ENCODE measurements at regions not wholly inside any gene's neighbourhood (a gene's known extent, or its start where the extent isn't known, plus 50 kb on each side); places are given as distances from the start of the nearest gene placed in this dataset.

DNA sequence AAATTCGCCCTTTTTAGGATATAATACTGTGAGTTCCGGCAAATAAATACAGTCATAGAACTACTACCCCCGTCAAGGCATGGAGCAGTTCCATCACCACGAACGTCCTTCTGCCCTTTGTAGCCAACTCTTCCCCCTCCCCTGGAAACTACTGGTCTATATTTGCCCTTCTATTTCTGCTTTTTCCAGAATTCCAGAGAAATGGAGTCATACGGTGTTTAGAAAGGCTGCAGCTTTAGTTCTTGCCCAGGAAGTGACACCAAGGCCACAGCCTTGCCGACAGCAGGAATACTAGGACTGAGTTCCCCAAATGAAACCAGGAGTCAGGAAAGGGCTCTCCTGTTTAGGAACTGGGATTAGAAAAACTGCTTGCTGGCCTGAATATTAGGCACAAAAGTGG lies 291.2 kb downstream of the FAM43A start (continued):
- TF ChIP-seq, protein P1, sequence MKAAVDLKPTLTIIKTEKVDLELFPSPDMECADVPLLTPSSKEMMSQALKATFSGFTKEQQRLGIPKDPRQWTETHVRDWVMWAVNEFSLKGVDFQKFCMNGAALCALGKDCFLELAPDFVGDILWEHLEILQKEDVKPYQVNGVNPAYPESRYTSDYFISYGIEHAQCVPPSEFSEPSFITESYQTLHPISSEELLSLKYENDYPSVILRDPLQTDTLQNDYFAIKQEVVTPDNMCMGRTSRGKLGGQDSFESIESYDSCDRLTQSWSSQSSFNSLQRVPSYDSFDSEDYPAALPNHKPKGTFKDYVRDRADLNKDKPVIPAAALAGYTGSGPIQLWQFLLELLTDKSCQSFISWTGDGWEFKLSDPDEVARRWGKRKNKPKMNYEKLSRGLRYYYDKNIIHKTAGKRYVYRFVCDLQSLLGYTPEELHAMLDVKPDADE (IDR thresholded peaks at IDR 0.05): no peak
- no peak for TF ChIP-seq POLR2AphosphoS5 (IDR thresholded peaks at IDR 0.05; ENCODE audit: low read depth)
- TF ChIP-seq, protein P2, sequence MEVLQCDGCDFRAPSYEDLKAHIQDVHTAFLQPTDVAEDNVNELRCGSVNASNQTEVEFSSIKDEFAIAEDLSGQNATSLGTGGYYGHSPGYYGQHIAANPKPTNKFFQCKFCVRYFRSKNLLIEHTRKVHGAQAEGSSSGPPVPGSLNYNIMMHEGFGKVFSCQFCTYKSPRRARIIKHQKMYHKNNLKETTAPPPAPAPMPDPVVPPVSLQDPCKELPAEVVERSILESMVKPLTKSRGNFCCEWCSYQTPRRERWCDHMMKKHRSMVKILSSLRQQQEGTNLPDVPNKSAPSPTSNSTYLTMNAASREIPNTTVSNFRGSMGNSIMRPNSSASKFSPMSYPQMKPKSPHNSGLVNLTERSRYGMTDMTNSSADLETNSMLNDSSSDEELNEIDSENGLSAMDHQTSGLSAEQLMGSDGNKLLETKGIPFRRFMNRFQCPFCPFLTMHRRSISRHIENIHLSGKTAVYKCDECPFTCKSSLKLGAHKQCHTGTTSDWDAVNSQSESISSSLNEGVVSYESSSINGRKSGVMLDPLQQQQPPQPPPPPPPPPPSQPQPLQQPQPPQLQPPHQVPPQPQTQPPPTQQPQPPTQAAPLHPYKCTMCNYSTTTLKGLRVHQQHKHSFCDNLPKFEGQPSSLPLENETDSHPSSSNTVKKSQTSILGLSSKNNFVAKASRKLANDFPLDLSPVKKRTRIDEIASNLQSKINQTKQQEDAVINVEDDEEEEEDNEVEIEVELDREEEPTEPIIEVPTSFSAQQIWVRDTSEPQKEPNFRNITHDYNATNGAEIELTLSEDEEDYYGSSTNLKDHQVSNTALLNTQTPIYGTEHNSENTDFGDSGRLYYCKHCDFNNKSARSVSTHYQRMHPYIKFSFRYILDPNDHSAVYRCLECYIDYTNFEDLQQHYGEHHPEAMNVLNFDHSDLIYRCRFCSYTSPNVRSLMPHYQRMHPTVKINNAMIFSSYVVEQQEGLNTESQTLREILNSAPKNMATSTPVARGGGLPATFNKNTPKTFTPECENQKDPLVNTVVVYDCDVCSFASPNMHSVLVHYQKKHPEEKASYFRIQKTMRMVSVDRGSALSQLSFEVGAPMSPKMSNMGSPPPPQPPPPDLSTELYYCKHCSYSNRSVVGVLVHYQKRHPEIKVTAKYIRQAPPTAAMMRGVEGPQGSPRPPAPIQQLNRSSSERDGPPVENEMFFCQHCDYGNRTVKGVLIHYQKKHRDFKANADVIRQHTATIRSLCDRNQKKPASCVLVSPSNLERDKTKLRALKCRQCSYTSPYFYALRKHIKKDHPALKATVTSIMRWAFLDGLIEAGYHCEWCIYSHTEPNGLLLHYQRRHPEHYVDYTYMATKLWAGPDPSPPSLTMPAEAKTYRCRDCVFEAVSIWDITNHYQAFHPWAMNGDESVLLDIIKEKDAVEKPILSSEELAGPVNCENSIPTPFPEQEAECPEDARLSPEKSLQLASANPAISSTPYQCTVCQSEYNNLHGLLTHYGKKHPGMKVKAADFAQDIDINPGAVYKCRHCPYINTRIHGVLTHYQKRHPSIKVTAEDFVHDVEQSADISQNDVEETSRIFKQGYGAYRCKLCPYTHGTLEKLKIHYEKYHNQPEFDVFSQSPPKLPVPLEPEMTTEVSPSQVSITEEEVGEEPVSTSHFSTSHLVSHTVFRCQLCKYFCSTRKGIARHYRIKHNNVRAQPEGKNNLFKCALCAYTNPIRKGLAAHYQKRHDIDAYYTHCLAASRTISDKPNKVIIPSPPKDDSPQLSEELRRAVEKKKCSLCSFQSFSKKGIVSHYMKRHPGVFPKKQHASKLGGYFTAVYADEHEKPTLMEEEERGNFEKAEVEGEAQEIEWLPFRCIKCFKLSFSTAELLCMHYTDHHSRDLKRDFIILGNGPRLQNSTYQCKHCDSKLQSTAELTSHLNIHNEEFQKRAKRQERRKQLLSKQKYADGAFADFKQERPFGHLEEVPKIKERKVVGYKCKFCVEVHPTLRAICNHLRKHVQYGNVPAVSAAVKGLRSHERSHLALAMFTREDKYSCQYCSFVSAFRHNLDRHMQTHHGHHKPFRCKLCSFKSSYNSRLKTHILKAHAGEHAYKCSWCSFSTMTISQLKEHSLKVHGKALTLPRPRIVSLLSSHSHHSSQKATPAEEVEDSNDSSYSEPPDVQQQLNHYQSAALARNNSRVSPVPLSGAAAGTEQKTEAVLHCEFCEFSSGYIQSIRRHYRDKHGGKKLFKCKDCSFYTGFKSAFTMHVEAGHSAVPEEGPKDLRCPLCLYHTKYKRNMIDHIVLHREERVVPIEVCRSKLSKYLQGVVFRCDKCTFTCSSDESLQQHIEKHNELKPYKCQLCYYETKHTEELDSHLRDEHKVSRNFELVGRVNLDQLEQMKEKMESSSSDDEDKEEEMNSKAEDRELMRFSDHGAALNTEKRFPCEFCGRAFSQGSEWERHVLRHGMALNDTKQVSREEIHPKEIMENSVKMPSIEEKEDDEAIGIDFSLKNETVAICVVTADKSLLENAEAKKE (CRISPR knock-in tag; IDR thresholded peaks at IDR 0.05): no peak
- no peak for TF ChIP-seq NANOG (IDR thresholded peaks at IDR 0.05; ENCODE audit: borderline replicate concordance)

DNA sequence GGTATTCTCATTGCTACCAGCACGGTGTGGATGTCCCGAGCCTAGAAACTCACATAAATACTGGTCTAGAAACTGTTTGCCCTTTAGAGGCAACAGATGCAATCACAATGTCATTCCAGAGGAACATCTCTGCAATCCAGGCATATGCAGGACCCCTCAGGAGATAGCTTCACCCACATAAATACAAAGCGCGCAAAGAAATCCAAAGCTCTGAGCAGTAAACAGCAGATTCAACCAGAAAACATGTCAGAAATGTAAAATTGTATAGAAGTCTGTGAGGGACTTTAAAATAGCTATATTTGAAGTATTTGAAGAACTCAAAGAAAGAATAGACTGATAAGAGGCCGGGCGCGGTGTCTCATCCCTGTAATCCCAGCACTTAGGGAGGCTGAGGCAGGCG lies 291.7 kb downstream of the FAM43A start:
- Histone ChIP-seq H3K27ac (ENCODE audit: low read depth) (no peak overlapping the region), H3K4me1 (ENCODE audit: insufficient read depth) (no peaks in the 10 kb centered on the region), H3K27me3 (ENCODE audit: insufficient read depth) (no peaks in the 10 kb centered on the region), H3K79me2 (replicated peaks; ENCODE audit: insufficient read depth) (no peaks in the 10 kb centered on the region), H3F3A (replicated peaks; ENCODE audit: low read depth) (no peaks in the 10 kb centered on the region), H3K4me2 (no peak overlapping the region), H3K9me2 (ENCODE audit: insufficient read depth) (no peaks in the 10 kb centered on the region), H3K36me3 (ENCODE audit: insufficient read depth) (no peaks in the 10 kb centered on the region), H3K4me3 (no peak overlapping the region), H2AFZ (no peak overlapping the region), H4K20me1 (replicated peaks; ENCODE audit: insufficient read depth) (no peaks in the 10 kb centered on the region)
- H3K4me3 Mint-ChIP-seq: no peak overlapping the region
- H3K9me3 Mint-ChIP-seq: peaks cover 2% of the 10 kb centered on the region; the same call in 2 of the 3 replicates
- no peaks in the 10 kb centered on the region for H3K4me1 Mint-ChIP-seq
- no peak for ATAC-seq
- DNase-seq (ENCODE audit: low spot score): no peak
- H3K36me3 Mint-ChIP-seq (ENCODE audit: low read depth): no peaks in the 10 kb centered on the region
- H3K27me3 Mint-ChIP-seq (ENCODE audit: insufficient read depth, low read depth, poor library complexity): no peaks in the 10 kb centered on the region
- no peak overlapping the region for H3K27ac Mint-ChIP-seq
- TF ChIP-seq, protein P2 (CRISPR knock-in tag; IDR thresholded peaks at IDR 0.05): no peak
- TF ChIP-seq EZH2 (IDR thresholded peaks at IDR 0.05; ENCODE audit: low read depth, unreplicated experiment) (no peak), STAT1 (IDR thresholded peaks at IDR 0.05; ENCODE audit: unreplicated experiment) (no peak), EZH2phosphoT487 (IDR thresholded peaks at IDR 0.05; ENCODE audit: unreplicated experiment) (no peak), CREB1 (CRISPR knock-in tag; IDR thresholded peaks at IDR 0.05; ENCODE audit: low read depth) (no peak)

Data from GM23338 (cell line).